Spinal cord (tissue), 9 donors: ENCODE measurements at regions not wholly inside any gene's neighbourhood (a gene's known extent, or its start where the extent isn't known, plus 50 kb on each side); places are given as distances from the start of the nearest gene placed in this dataset.
"Not testable (repeated sequence)": the region's sequence is repeated elsewhere in the genome, so short reads cannot be mapped to it uniquely, and the experiment has no call there.

Experiments
- DNase-seq, 6 donors: peaks; one replicate each; pipeline versions ENCODE4 v3.0.0 to v3.0.0-alpha.2; 2013 to 2015; ENCODE audit warnings: low spot score in 6 of 6, low read depth in 4 of 6
- H3K27ac ChIP-seq: one replicate; pipeline ENCODE4 v1.5.1; 2013; ENCODE audit warnings: low read depth, low read length, control low read depth
- H3K27me3 ChIP-seq: one replicate; pipeline ENCODE4 v1.6.1; 2013; ENCODE audit warnings: low read length; ENCODE audit not compliant: control insufficient read depth, insufficient read depth
- H3K36me3 ChIP-seq: one replicate; pipeline ENCODE4 v1.6.1; 2013; ENCODE audit warnings: low read length; ENCODE audit not compliant: control insufficient read depth, insufficient read depth
- H3K4me1 ChIP-seq: one replicate; pipeline ENCODE4 v1.6.1; 2013; ENCODE audit warnings: low read length; ENCODE audit not compliant: control insufficient read depth, insufficient read depth
- H3K4me3 ChIP-seq: one replicate; pipeline ENCODE4 v1.5.1; 2013; ENCODE audit warnings: low read depth, low read length, control low read depth
- H3K9me3 ChIP-seq: one replicate; pipeline ENCODE4 v1.6.1; 2013; ENCODE audit warnings: low read length; ENCODE audit not compliant: control insufficient read depth, insufficient read depth
- WGBS: methylation state at CpG from one replicate; pipeline ENCODE4 v1.1.5; 2013; ENCODE audit warnings: missing lambda C conversion rate; ENCODE audit not compliant: insufficient coverage; 5-methylcytosine and 5-hydroxymethylcytosine counted together
- donor health status: healthy.

GRCh38 chr17:45577571-45578279 is 87.2 kb upstream of the PLEKHM1 start:
- WGBS: 80% methylated on average over 1 of the region's 6 CpGs
- peaks cover 8% of the 10 kb centered on the region for H3K4me1 ChIP-seq
- peaks cover 7% of the 10 kb centered on the region for H3K36me3 ChIP-seq
- H3K4me3 ChIP-seq: no peak overlapping the region
- H3K9me3 ChIP-seq: no peaks in the 10 kb centered on the region
- no peaks in the 10 kb centered on the region for H3K27me3 ChIP-seq
- no peak for DNase-seq
- H3K27ac ChIP-seq: no peak overlapping the region

GRCh38 chr17:45578516-45579455 is 88.3 kb upstream of the PLEKHM1 start:
- no peaks in the 10 kb centered on the region for H3K9me3 ChIP-seq
- no peaks in the 10 kb centered on the region for H3K27me3 ChIP-seq
- no peak for DNase-seq
- no peak overlapping the region for H3K4me3 ChIP-seq
- WGBS: 97% methylated on average over 7 of the region's 10 CpGs
- peaks cover 11% of the 10 kb centered on the region for H3K4me1 ChIP-seq
- H3K36me3 ChIP-seq: peaks cover 7% of the 10 kb centered on the region
- H3K27ac ChIP-seq: no peak overlapping the region

DNA sequence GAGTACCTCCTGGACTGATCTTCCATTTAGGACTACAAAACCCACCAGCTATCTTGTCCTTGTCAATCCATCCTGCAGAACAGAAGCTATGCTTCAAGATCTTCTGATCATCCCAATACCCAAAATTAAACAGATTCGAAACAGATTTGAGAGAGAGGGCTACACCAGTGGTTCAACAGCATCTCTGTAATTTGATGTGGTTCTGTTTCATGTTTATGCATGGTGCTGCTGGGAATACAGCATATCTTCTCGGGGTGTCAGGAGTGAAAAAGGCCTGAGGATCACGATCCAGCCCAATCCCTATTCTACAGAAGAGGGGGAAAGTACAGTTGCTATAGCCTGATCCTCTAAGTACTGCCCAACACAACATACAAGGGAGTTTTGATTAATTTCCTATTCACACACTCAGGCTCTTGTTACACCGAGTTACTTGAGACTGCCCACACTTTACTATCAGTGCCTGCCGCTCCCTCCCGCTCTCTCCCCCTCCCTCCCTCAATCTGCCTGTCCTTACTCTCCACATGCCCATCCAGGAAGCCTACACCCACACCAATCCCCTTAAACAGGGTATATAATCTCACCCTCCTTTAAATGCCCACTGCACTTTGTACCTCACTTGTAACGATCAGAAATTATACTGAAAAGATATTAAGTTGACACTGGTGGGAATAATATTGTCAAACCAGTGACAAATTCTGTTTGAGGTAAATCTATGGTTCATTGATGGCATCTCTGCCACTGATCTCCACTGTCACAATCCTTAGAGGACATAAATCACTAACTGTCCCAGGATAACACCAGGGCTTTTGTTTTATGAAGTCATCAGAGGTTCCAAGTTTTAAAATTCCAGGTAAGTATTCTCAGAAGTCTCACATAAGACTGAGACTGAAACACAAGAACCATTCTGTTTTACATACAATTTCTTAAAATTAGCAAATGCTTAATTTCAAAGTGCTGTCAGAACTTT is 89.3 kb upstream of the PLEKHM1 start:
- Histone ChIP-seq H3K27me3 (no peaks in the 10 kb centered on the region), H3K4me3 (no peak overlapping the region), H3K27ac (no peak overlapping the region), H3K36me3 (peaks cover 7% of the 10 kb centered on the region), H3K4me1 (peaks cover 11% of the 10 kb centered on the region), H3K9me3 (no peaks in the 10 kb centered on the region)
- 50% methylated on average over 3 of the region's 7 CpGs for WGBS
- peak in 1 of 6 donors; percentile 27 for DNase-seq

GRCh38 chr17:45580924-45581323 is 90.4 kb upstream of the PLEKHM1 start:
- H3K4me3 ChIP-seq: no peak overlapping the region
- no peak overlapping the region for H3K27ac ChIP-seq
- no peaks in the 10 kb centered on the region for H3K9me3 ChIP-seq
- WGBS: 60% methylated on average over 2 of the region's 7 CpGs
- no peaks in the 10 kb centered on the region for H3K27me3 ChIP-seq
- DNase-seq: no peak
- H3K4me1 ChIP-seq: peaks cover 14% of the 10 kb centered on the region
- peaks cover 7% of the 10 kb centered on the region for H3K36me3 ChIP-seq

GRCh38 chr17:45581860-45582259 is 91.3 kb upstream of the PLEKHM1 start:
- Histone ChIP-seq H3K36me3 (peaks cover 7% of the 10 kb centered on the region), H3K27me3 (no peaks in the 10 kb centered on the region), H3K27ac (no peak overlapping the region), H3K4me1 (peaks cover 17% of the 10 kb centered on the region), H3K4me3 (no peak overlapping the region), H3K9me3 (no peaks in the 10 kb centered on the region)
- DNase-seq: no peak
- WGBS: 60% methylated on average over 1 of the region's 9 CpGs

- H3K36me3 ChIP-seq: peaks cover 7% of the 10 kb centered on the region
- peak overlapping the region; percentile 91 for H3K27ac ChIP-seq
- peaks cover 17% of the 10 kb centered on the region for H3K4me1 ChIP-seq
- H3K27me3 ChIP-seq: no peaks in the 10 kb centered on the region
- no peaks in the 10 kb centered on the region for H3K9me3 ChIP-seq
- DNase-seq: peak; percentile 51 to 95 (median 75)
- H3K4me3 ChIP-seq: peak overlapping the region; percentile 72
- WGBS: 0% methylated on average over 49 of the region's 62 CpGs
Measured at GRCh38 chr17:45584092-45585036, 93.8 kb upstream of the PLEKHM1 start.

DNA sequence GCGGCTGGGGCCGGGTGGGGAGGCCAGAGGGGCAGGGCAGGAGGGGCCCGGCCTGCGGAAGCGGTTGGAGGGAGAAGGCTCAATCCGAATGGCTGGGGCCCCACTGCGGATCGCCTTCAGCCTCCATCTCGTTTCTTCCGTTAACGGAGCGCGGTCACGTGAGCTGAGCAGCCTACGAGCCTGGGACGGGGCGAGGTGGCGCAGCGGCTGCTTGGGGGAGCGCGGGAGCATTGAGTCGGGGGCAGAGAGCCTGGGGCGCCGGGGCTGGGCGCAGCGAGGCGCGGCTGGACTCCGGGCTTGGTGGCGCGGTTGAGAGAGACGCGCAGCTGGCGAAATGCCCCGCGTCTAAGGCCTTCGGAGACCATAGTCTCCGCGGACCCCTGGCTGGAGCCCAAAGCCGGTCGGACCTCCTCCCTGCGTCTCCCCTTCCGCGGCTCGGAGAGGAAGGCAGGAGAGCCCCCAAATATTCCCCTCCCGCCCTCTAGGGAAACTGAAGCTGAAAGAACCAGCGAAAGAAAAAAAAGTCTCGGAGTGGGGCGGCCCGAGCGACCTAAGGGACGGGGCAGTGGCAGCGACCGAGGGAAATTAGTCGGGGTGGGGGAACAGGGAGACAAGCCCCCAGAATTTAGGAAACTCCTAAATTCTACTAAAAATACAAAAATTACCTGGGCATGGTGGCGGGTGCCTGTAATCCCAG is 94.7 kb upstream of the PLEKHM1 start:
- WGBS: 0% methylated on average over 41 of the region's 56 CpGs
- H3K27ac ChIP-seq: peak overlapping the region; percentile 76
- not testable (repeated sequence) for H3K9me3 ChIP-seq, H3K27me3 ChIP-seq, H3K36me3 ChIP-seq
- peak; percentile 63 to 98 (median 81) for DNase-seq
- peaks cover 17% of the 10 kb centered on the region for H3K4me1 ChIP-seq
- H3K4me3 ChIP-seq: peak overlapping the region; percentile 72
